ENCODE measurements at regions not wholly inside any gene's neighbourhood (a gene's known extent, or its start where the extent isn't known, plus 50 kb on each side); places are given as distances from the start of the nearest gene placed in this dataset.

- H3K4me3 Mint-ChIP-seq (ENCODE audit: unreplicated experiment), result no peak overlapping the region
- intact Hi-C loops (cut with micrococcal nuclease; ENCODE audit: unreplicated experiment), result loop anchor here (10.0 kb wide), 1 partner anchor 289 kb away; no protein-coding TSS in a partner anchor
- no peaks in the 10 kb centered on the region for H3K27me3 ChIP-seq (replicated peaks; ENCODE audit: control insufficient read depth, insufficient read depth, low read length)
- no peak overlapping the region for H3K4me3 ChIP-seq (ENCODE audit: low read depth, low read length)
- H3K36me3 Mint-ChIP-seq (ENCODE audit: insufficient read depth, unreplicated experiment), result peaks cover 9% of the 10 kb centered on the region
- no peaks in the 10 kb centered on the region for H3K36me3 ChIP-seq (ENCODE audit: control insufficient read depth, insufficient read depth, low read length)
- ChIA-PET CTCF (no interaction called here), POLR2A (no interaction called here)
- H3K9me3 ChIP-seq, result peaks cover 8% of the 10 kb centered on the region
- no peak for DNase-seq
- H3K4me1 ChIP-seq, result peaks cover 20% of the 10 kb centered on the region
- peaks cover 61% of the 10 kb centered on the region for H3K9me3 Mint-ChIP-seq (ENCODE audit: unreplicated experiment)
- no TSS peak for BruUV-seq (replicated peaks)
- no peak overlapping the region for H3K27ac Mint-ChIP-seq (ENCODE audit: unreplicated experiment)
- H3K27me3 Mint-ChIP-seq (ENCODE audit: insufficient read depth, unreplicated experiment), result no peaks in the 10 kb centered on the region
- peaks cover 20% of the 10 kb centered on the region for H3K4me1 Mint-ChIP-seq (ENCODE audit: low read depth, unreplicated experiment)
- TF ChIP-seq, protein P1, sequence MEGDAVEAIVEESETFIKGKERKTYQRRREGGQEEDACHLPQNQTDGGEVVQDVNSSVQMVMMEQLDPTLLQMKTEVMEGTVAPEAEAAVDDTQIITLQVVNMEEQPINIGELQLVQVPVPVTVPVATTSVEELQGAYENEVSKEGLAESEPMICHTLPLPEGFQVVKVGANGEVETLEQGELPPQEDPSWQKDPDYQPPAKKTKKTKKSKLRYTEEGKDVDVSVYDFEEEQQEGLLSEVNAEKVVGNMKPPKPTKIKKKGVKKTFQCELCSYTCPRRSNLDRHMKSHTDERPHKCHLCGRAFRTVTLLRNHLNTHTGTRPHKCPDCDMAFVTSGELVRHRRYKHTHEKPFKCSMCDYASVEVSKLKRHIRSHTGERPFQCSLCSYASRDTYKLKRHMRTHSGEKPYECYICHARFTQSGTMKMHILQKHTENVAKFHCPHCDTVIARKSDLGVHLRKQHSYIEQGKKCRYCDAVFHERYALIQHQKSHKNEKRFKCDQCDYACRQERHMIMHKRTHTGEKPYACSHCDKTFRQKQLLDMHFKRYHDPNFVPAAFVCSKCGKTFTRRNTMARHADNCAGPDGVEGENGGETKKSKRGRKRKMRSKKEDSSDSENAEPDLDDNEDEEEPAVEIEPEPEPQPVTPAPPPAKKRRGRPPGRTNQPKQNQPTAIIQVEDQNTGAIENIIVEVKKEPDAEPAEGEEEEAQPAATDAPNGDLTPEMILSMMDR (IDR thresholded peaks at IDR 0.05; ENCODE audit: insufficient read depth in 1 of 2, low read depth in 1 of 2, low read length in 1 of 2, severe bottlenecking in 1 of 2, unreplicated experiment in 1 of 2), result no peak
Observed at GRCh38 chr13:73394066-73394465, 335.3 kb downstream of the KLF5 start.

DNA sequence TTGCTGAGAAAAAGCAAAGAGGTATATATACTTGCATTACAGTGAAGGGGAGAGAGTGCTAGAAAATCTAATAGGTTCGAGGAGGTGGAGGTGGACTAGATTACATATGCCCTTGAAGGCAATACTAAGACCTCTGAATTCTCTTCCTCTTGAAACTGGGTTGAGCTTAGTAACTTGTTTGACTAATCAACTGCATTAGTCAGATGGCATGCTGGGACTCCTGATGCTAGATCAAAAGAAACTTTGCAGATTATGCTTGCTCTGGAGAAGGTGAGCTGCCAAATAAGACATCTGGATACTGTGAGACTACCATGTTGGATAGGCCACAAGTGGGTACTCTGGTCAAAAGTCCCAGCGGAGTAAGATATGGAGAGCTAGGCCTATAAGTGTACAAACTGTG lies 331.3 kb downstream of the KLF5 start:
- Mint-ChIP-seq H3K27ac (ENCODE audit: unreplicated experiment) (no peak overlapping the region), H3K4me1 (ENCODE audit: low read depth, unreplicated experiment) (no peaks in the 10 kb centered on the region), H3K36me3 (ENCODE audit: insufficient read depth, unreplicated experiment) (no peaks in the 10 kb centered on the region), H3K27me3 (ENCODE audit: insufficient read depth, unreplicated experiment) (no peaks in the 10 kb centered on the region), H3K9me3 (ENCODE audit: unreplicated experiment) (peaks cover 44% of the 10 kb centered on the region), H3K4me3 (ENCODE audit: unreplicated experiment) (no peak overlapping the region)
- Histone ChIP-seq H3K9me3 (no peaks in the 10 kb centered on the region; the same call in 1 of the 2 replicates), H3K36me3 (ENCODE audit: control insufficient read depth, insufficient read depth, low read length) (no peaks in the 10 kb centered on the region), H3K27me3 (replicated peaks; ENCODE audit: control insufficient read depth, insufficient read depth, low read length) (no peaks in the 10 kb centered on the region), H3K4me1 (no peaks in the 10 kb centered on the region), H3K4me3 (ENCODE audit: low read depth, low read length) (no peak overlapping the region)
- no peak for DNase-seq
- POLR2A ChIA-PET, result no interaction called here
- CTCF ChIA-PET, result no interaction called here
- no TSS peak for BruUV-seq (replicated peaks)
- intact Hi-C loops (cut with micrococcal nuclease; ENCODE audit: unreplicated experiment), result loop anchor here (10.0 kb wide), 1 partner anchor 285 kb away; no protein-coding TSS in a partner anchor
- TF ChIP-seq, protein P1 (IDR thresholded peaks at IDR 0.05; ENCODE audit: insufficient read depth in 1 of 2, low read depth in 1 of 2, low read length in 1 of 2, severe bottlenecking in 1 of 2, unreplicated experiment in 1 of 2), result no peak

DNA sequence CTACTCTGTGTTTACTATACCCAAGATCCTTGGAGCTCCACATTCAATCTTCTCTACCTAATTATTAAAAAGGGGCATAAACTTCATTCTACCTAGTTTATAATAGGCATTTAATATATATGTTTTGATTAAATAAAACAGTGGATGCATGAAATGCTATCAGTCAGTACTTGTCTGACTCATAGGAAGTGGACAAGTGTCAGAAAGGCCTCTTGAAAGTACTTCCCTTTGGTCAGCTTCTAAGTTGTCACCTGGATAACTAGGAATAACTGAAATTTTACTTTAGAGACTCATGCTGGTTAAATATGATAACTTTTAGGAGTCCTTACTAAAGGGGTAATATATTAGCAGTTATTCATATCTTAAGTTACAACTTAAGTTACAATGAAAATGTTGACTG lies 329.8 kb downstream of the KLF5 start:
- Mint-ChIP-seq H3K36me3 (ENCODE audit: insufficient read depth, unreplicated experiment) (no peaks in the 10 kb centered on the region), H3K27me3 (ENCODE audit: insufficient read depth, unreplicated experiment) (no peaks in the 10 kb centered on the region), H3K4me3 (ENCODE audit: unreplicated experiment) (no peak overlapping the region), H3K4me1 (ENCODE audit: low read depth, unreplicated experiment) (no peaks in the 10 kb centered on the region), H3K9me3 (ENCODE audit: unreplicated experiment) (peaks cover 39% of the 10 kb centered on the region), H3K27ac (ENCODE audit: unreplicated experiment) (no peak overlapping the region)
- ChIA-PET POLR2A (no interaction called here), CTCF (interaction anchor here (0.7 kb wide), 1 partner anchor 140 kb away, joined by 3 read pairs; no protein-coding TSS in a partner anchor)
- H3K4me3 ChIP-seq (ENCODE audit: low read depth, low read length), result no peak overlapping the region
- no peaks in the 10 kb centered on the region for H3K4me1 ChIP-seq
- BruUV-seq (replicated peaks), result no TSS peak
- DNase-seq, result no peak
- intact Hi-C loops (cut with micrococcal nuclease; ENCODE audit: unreplicated experiment), result no loop called here
- H3K36me3 ChIP-seq (ENCODE audit: control insufficient read depth, insufficient read depth, low read length), result no peaks in the 10 kb centered on the region
- no peaks in the 10 kb centered on the region; the same call in 1 of the 2 replicates for H3K9me3 ChIP-seq
- H3K27me3 ChIP-seq (replicated peaks; ENCODE audit: control insufficient read depth, insufficient read depth, low read length), result no peaks in the 10 kb centered on the region
- TF ChIP-seq, protein P1 (IDR thresholded peaks at IDR 0.05; ENCODE audit: insufficient read depth in 1 of 2, low read depth in 1 of 2, low read length in 1 of 2, severe bottlenecking in 1 of 2, unreplicated experiment in 1 of 2), result no peak

All from Caco-2 (cell line).